ENCODE measurements at regions not wholly inside any gene's neighbourhood (a gene's known extent, or its start where the extent isn't known, plus 50 kb on each side); places are given as distances from the start of the nearest gene placed in this dataset.
"Not testable (repeated sequence)": the region's sequence is repeated elsewhere in the genome, so short reads cannot be mapped to it uniquely, and the experiment has no call there.

GRCh38 chr5:156164306-156164705 lies 162.7 kb upstream of the SGCD start:
- DNase-seq, result no peak

GRCh38 chr5:156169495-156169894 lies 157.5 kb upstream of the SGCD start:
- no peak for DNase-seq

- no peak for DNase-seq
Observed at GRCh38 chr5:156170351-156170961, 156.5 kb upstream of the SGCD start.

GRCh38 chr5:156174225-156174624 lies 152.7 kb upstream of the SGCD start:
- DNase-seq, result no peak

GRCh38 chr5:156178117-156178516 lies 148.8 kb upstream of the SGCD start:
- no peak for DNase-seq

GRCh38 chr5:156181656-156182055 lies 145.3 kb upstream of the SGCD start:
- DNase-seq, result no peak

- DNase-seq, result no peak
Observed at GRCh38 chr5:156182174-156182967, 144.6 kb upstream of the SGCD start.

GRCh38 chr5:156186760-156187159 lies 140.2 kb upstream of the SGCD start:
- no peak for DNase-seq

GRCh38 chr5:156188016-156188415 lies 138.9 kb upstream of the SGCD start:
- DNase-seq, result no peak

GRCh38 chr5:156189628-156190027 lies 137.3 kb upstream of the SGCD start:
- no peak for DNase-seq

- no peak for DNase-seq
Observed at GRCh38 chr5:156191547-156191946, 135.4 kb upstream of the SGCD start.

- no peak for DNase-seq
Observed at GRCh38 chr5:156197042-156197635, 129.8 kb upstream of the SGCD start.

GRCh38 chr5:156199045-156199444 lies 127.9 kb upstream of the SGCD start:
- no peak for DNase-seq

GRCh38 chr5:156200938-156201787 lies 125.8 kb upstream of the SGCD start:
- no peak for DNase-seq

GRCh38 chr5:156201788-156202403 lies 125.1 kb upstream of the SGCD start:
- no peak for DNase-seq

- no peak for DNase-seq
Observed at GRCh38 chr5:156208271-156208670, 118.7 kb upstream of the SGCD start.

GRCh38 chr5:156218367-156219158 lies 108.4 kb upstream of the SGCD start:
- DNase-seq, result no peak

- DNase-seq, result no peak
Observed at GRCh38 chr5:156219483-156220005, 107.4 kb upstream of the SGCD start.

GRCh38 chr5:156221816-156222215 lies 105.1 kb upstream of the SGCD start:
- DNase-seq, result no peak

- DNase-seq, result no peak
Observed at GRCh38 chr5:156223547-156223946, 103.4 kb upstream of the SGCD start.

GRCh38 chr5:156226485-156226884 lies 100.5 kb upstream of the SGCD start:
- not testable (repeated sequence) for DNase-seq

- DNase-seq, result no peak
Observed at GRCh38 chr5:156230887-156231286, 96.1 kb upstream of the SGCD start.
